Transverse colon (tissue), 4 donors: ENCODE measurements at regions not wholly inside any gene's neighbourhood (a gene's known extent, or its start where the extent isn't known, plus 50 kb on each side); places are given as distances from the start of the nearest gene placed in this dataset.

Source experiments
- DNase-seq: peaks from one replicate; pipeline ENCODE4 v3.0.0-alpha.2; 2019
- H3K27ac ChIP-seq, 4 donors: fragments of 200-600 bp; sonication (generic); 2 replicates each; pipeline ENCODE4 v1.5.1; 2016 to 2018; ENCODE audit warnings: inconsistent platforms in 4 of 4
- H3K27me3 ChIP-seq: fragments of 200-600 bp; sonication (generic); 2 replicates; pipeline ENCODE4 v1.5.1; 2017; ENCODE audit warnings: inconsistent platforms
- H3K36me3 ChIP-seq, 4 donors: fragments of 200-600 bp; sonication (generic); 2 replicates each; pipeline ENCODE4 v1.5.1; 2017 to 2019; ENCODE audit warnings: inconsistent platforms in 4 of 4
- H3K4me1 ChIP-seq, 4 donors: fragments of 200-600 bp; sonication (generic); 2 replicates each; pipeline ENCODE4 v1.5.1; 2017 to 2020; ENCODE audit warnings: inconsistent platforms in 4 of 4
- H3K4me3 ChIP-seq, 4 donors: fragments of 200-600 bp; sonication (generic); 1 replicate in 1 of 4; 2 replicates in 3 of 4; pipeline versions ENCODE4 v1.5.1 to v1.6.1; 2017 to 2019; ENCODE audit warnings: inconsistent platforms in 4 of 4
- H3K9me3 ChIP-seq, 2 donors: fragments of 200-600 bp; sonication (generic); 2 replicates each; pipeline ENCODE4 v1.5.1; 2017 to 2019; ENCODE audit warnings: inconsistent platforms in 2 of 2
- EP300 ChIP-seq: sonication (generic); formaldehyde crosslinking; IDR thresholded peaks from one replicate; pipeline ENCODE4 v1.6.1; 2017; ENCODE audit warnings: antibody characterized with exemption, low read depth
- POLR2A ChIP-seq: fragments of 450-650 bp; IDR thresholded peaks from one replicate; pipeline ENCODE4 v1.6.1; 2016; ENCODE audit warnings: antibody characterized with exemption, mild to moderate bottlenecking, moderate library complexity
- POLR2AphosphoS5 ChIP-seq, 3 donors: sonication (generic); formaldehyde crosslinking; IDR thresholded peaks; one replicate each; pipeline ENCODE4 v1.6.1; 2016; ENCODE audit warnings: antibody characterized with exemption in 3 of 3
- WGBS, 2 donors: methylation state at CpG; one replicate each; pipeline ENCODE4 v1.1.5; 2018; ENCODE audit warnings: low coverage in 1 of 2; 5-methylcytosine and 5-hydroxymethylcytosine counted together
- in situ Hi-C, 4 donors: fragments of 200-750 bp; cut with MboI; loops; one replicate each; pipeline versions ENCODE4 v1.15.0 to v1.15.1; 2017; ENCODE audit warnings: low sequenced_read_pairs in 3 of 4, low pct_ligation_motif_present in 1 of 4, low pct_unique_long_range_greater_than_20kb in 1 of 4
- intact Hi-C: fragments of 100-400 bp; cut with DNase I; formaldehyde crosslinking; loops from one replicate; pipeline ENCODE4 v1.15.1; 2023; ENCODE audit warnings: low total_unique reads
- TF ChIP-seq, protein P1 (sequence below), 5 experiments: fragments of 200-600 bp in 3 of 5; fragments of 450-650 bp in 2 of 5; sonication (generic) in 3 of 5; IDR thresholded peaks; 1 replicate in 2 of 5; 2 replicates in 3 of 5; pipeline ENCODE4 v1.5.1; 2016 to 2017; ENCODE audit warnings: antibody characterized with exemption in 5 of 5, inconsistent platforms in 3 of 5, mild to moderate bottlenecking in 2 of 5, moderate library complexity in 1 of 5

DNA sequence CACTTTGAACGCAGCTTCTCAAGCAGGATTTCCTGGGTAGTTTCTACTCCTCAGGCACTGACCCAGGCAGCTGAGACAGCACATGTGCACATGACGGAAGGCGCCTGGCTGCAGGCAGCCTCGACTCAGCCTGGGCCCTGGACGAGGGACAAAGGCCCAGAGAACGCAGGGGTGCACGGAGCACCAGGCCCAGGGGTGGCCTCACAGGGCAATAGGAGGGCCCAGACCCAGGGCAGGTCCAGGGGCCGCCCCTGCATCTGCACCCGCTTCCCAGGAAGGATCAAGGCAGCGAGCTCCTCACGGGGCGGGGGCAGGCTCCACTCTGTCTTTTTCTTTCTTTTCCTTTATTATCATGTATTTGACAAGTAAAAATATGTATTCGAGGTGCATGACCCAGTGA lies 208.4 kb downstream of the BRD1 start:
- H3K27ac ChIP-seq = no peak overlapping the region
- WGBS, 2 donors = 89 to 100% methylated on average over 1 to 13 of the region's 13 CpGs
- no peak for TF ChIP-seq POLR2AphosphoS5 (IDR thresholded peaks at IDR 0.05)
- TF ChIP-seq, protein P1, sequence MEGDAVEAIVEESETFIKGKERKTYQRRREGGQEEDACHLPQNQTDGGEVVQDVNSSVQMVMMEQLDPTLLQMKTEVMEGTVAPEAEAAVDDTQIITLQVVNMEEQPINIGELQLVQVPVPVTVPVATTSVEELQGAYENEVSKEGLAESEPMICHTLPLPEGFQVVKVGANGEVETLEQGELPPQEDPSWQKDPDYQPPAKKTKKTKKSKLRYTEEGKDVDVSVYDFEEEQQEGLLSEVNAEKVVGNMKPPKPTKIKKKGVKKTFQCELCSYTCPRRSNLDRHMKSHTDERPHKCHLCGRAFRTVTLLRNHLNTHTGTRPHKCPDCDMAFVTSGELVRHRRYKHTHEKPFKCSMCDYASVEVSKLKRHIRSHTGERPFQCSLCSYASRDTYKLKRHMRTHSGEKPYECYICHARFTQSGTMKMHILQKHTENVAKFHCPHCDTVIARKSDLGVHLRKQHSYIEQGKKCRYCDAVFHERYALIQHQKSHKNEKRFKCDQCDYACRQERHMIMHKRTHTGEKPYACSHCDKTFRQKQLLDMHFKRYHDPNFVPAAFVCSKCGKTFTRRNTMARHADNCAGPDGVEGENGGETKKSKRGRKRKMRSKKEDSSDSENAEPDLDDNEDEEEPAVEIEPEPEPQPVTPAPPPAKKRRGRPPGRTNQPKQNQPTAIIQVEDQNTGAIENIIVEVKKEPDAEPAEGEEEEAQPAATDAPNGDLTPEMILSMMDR (IDR thresholded peaks at IDR 0.05) = no peak
- TF ChIP-seq POLR2A = no peak
- no peak for TF ChIP-seq EP300
- no peak for DNase-seq
- H3K27me3 ChIP-seq = no peaks in the 10 kb centered on the region
- in situ Hi-C loops = no loop called here
- H3K36me3 ChIP-seq = no peaks in the 10 kb centered on the region
- no peaks in the 10 kb centered on the region for H3K4me1 ChIP-seq
- intact Hi-C loops = no loop called here
- H3K4me3 ChIP-seq = no peak overlapping the region
- H3K9me3 ChIP-seq = no peaks in the 10 kb centered on the region

GRCh38 chr22:49618677-49618953 lies 209.1 kb downstream of the BRD1 start:
- Histone ChIP-seq H3K9me3 (no peaks in the 10 kb centered on the region), H3K4me1 (no peaks in the 10 kb centered on the region), H3K4me3 (no peak overlapping the region), H3K36me3 (no peaks in the 10 kb centered on the region), H3K27ac (no peak overlapping the region), H3K27me3 (no peaks in the 10 kb centered on the region)
- DNase-seq = no peak
- WGBS, 2 donors = 78 to 86% methylated on average over 4 to 8 of the region's 8 CpGs
- intact Hi-C loops (no loop called here), in situ Hi-C loops (no loop called here)
- TF ChIP-seq POLR2AphosphoS5 (IDR thresholded peaks at IDR 0.05) (no peak), POLR2A (no peak), EP300 (no peak)
- TF ChIP-seq, protein P1 (IDR thresholded peaks at IDR 0.05) = no peak

- no peaks in the 10 kb centered on the region for H3K27me3 ChIP-seq
- intact Hi-C loops = no loop called here
- 20 to 67% methylated on average over 1 to 23 of the region's 23 CpGs for WGBS, 2 donors
Measured at GRCh38 chr22:49617866-49618676, 209.6 kb downstream of the BRD1 start.

GRCh38 chr22:49617264-49617663 lies 210.4 kb downstream of the BRD1 start:
- Histone ChIP-seq H3K27me3 (no peaks in the 10 kb centered on the region), H3K9me3 (peaks cover 0 to 4% of the 10 kb centered on the region in 2 donors), H3K4me3 (no peak overlapping the region), H3K4me1 (no peaks in the 10 kb centered on the region), H3K27ac (no peak overlapping the region), H3K36me3 (no peaks in the 10 kb centered on the region)
- 40 to 71% methylated on average over 2 to 6 of the region's 6 CpGs for WGBS, 2 donors
- DNase-seq = no peak
- intact Hi-C loops = no loop called here
- in situ Hi-C loops = no loop called here
- TF ChIP-seq EP300 = no peak
- TF ChIP-seq, protein P1 (IDR thresholded peaks at IDR 0.05) = no peak
- TF ChIP-seq POLR2A = no peak
- TF ChIP-seq POLR2AphosphoS5 (IDR thresholded peaks at IDR 0.05) = no peak

More at GRCh38 chr22:49617866-49618676, 209.6 kb downstream of the BRD1 start:
- in situ Hi-C loops = no loop called here
- no peaks in the 10 kb centered on the region for H3K4me1 ChIP-seq
- H3K27ac ChIP-seq = no peak overlapping the region
- no peak for TF ChIP-seq POLR2AphosphoS5 (IDR thresholded peaks at IDR 0.05)
- no peak for TF ChIP-seq POLR2A
- TF ChIP-seq, protein P1 (IDR thresholded peaks at IDR 0.05) = no peak
- no peak overlapping the region for H3K4me3 ChIP-seq
- DNase-seq = no peak
- peaks cover 0 to under 1% of the 10 kb centered on the region in 2 donors for H3K9me3 ChIP-seq
- no peaks in the 10 kb centered on the region for H3K36me3 ChIP-seq
